ENCODE measurements at regions not wholly inside any gene's neighbourhood (a gene's known extent, or its start where the extent isn't known, plus 50 kb on each side); places are given as distances from the start of the nearest gene placed in this dataset.
"Not testable (repeated sequence)": the region's sequence is repeated elsewhere in the genome, so short reads cannot be mapped to it uniquely, and the experiment has no call there.

DNA sequence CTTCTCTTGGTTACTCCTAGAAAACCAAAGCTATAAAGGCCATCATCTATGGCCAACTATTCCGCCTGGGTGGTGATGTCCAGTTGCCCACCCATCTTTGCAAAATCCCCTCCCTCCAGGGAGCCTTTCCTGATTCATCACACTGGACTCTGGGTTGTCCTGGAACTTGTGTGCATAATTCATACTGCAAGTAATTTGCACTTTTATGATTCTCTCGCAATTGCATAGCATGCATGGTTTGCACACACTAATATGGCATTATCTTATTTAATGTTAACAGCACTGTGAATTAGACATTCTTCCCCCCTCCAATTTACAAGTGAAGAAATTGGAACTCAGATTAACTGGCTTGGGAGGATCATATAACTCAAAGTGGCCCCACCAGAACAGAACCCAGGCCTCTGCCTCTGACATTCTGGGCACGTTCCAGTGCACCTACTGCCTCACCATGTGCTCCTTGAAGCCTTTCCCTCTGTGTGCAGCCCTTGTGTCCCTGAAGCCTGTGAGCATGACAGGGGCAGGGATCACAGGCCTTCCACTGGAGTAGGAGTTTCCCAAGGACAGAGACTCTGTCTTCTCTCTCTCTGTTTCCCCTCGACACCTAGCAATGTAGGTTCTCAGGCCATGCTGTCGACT is 98.9 kb upstream of the IPO9 start:
- POLR2A ChIA-PET = no interaction called here
- H3K4me1 Mint-ChIP-seq = no peaks in the 10 kb centered on the region
- no peak overlapping the region for H3K4me3 Mint-ChIP-seq
- CTCF ChIA-PET = no interaction called here
- H3K36me3 Mint-ChIP-seq (ENCODE audit: low read depth) = no peaks in the 10 kb centered on the region
- no peak for DNase-seq
- peaks cover 7% of the 10 kb centered on the region for H3K27me3 Mint-ChIP-seq
- H3K9me3 Mint-ChIP-seq = no peaks in the 10 kb centered on the region
- H3K27ac Mint-ChIP-seq = no peak overlapping the region

DNA sequence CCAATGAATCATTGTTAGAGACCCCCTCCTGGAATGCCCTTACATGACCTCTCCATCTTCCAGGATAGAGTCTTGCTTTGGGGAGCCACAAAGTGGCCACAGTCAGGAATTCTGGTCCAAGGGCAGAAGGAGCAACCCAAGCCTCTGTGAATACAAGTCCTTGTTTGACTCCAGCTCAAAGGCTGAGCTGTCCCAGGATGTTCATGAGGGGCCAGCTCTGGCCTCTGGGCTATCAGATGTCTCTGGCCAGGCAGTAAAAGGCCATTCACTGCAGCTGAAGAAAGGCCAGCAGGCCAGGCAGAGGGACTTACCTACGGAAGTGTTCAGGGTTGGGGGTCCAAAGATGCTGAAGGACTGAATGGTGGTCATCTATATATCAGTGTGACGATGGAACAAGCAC is 98.3 kb upstream of the IPO9 start:
- no peak overlapping the region for H3K4me3 Mint-ChIP-seq
- DNase-seq = no peak
- POLR2A ChIA-PET = no interaction called here
- H3K27me3 Mint-ChIP-seq = peaks cover 9% of the 10 kb centered on the region
- CTCF ChIA-PET = no interaction called here
- no peaks in the 10 kb centered on the region for H3K4me1 Mint-ChIP-seq
- no peaks in the 10 kb centered on the region for H3K36me3 Mint-ChIP-seq (ENCODE audit: low read depth)
- no peaks in the 10 kb centered on the region for H3K9me3 Mint-ChIP-seq
- no peak overlapping the region for H3K27ac Mint-ChIP-seq

DNA sequence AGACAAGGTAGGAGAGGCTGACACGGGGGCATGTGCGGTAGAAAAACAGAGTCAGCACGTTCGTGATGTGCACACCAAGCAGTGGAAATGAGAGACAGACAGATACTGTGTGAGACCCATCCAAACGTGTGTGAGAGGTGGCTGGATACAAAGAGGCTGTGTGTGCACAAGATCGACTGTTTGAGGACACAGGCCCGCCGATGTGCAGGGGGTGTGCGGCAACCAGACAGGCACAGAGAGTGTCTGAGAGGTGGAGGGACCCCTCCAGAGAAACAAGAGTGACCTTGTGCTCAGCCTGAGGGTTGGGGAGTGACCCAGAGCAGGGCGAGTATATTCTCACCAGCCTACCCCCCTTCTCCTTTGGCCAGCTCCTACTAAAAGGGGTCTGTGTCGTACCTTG is 97.8 kb upstream of the IPO9 start:
- H3K4me3 Mint-ChIP-seq = no peak overlapping the region
- ChIA-PET POLR2A (no interaction called here), CTCF (interaction anchor here (1.1 kb wide), 2 partner anchors 22 to 296 kb away, joined by 3 to 5 read pairs; no protein-coding TSS in a partner anchor)
- H3K36me3 Mint-ChIP-seq (ENCODE audit: low read depth) = no peaks in the 10 kb centered on the region
- no peaks in the 10 kb centered on the region for H3K4me1 Mint-ChIP-seq
- DNase-seq = no peak
- no peak overlapping the region for H3K27ac Mint-ChIP-seq
- H3K9me3 Mint-ChIP-seq = no peaks in the 10 kb centered on the region
- peaks cover 9% of the 10 kb centered on the region for H3K27me3 Mint-ChIP-seq

DNA sequence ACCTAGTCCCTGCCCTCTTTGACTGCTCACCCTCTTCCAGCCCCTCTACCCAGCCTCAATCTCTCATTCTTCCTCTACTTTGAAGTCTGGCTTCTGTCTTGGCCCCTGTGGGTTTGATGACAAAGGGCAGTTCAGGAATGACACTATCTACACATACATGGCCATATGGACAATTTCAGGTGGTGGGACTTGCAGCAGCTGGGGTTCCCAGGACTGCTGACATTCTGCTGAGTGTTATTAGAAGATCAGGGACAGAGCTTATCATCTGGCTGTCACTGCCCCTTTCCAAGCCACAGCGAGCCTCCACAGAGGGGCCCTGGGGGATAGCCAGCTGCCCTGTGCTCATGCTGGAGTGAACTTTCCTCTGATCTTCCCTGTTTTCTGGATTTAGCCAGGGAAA is 97.4 kb upstream of the IPO9 start:
- ChIA-PET POLR2A (no interaction called here), CTCF (interaction anchor here (0.6 to 1.1 kb wide), 3 partner anchors 22 to 296 kb away, joined by 3 to 5 read pairs (median 3); no protein-coding TSS in a partner anchor)
- no peak overlapping the region for H3K27ac Mint-ChIP-seq
- H3K9me3 Mint-ChIP-seq = no peaks in the 10 kb centered on the region
- H3K4me3 Mint-ChIP-seq = no peak overlapping the region
- no peaks in the 10 kb centered on the region for H3K4me1 Mint-ChIP-seq
- H3K27me3 Mint-ChIP-seq = peaks cover 9% of the 10 kb centered on the region
- DNase-seq = no peak
- no peaks in the 10 kb centered on the region for H3K36me3 Mint-ChIP-seq (ENCODE audit: low read depth)

DNA sequence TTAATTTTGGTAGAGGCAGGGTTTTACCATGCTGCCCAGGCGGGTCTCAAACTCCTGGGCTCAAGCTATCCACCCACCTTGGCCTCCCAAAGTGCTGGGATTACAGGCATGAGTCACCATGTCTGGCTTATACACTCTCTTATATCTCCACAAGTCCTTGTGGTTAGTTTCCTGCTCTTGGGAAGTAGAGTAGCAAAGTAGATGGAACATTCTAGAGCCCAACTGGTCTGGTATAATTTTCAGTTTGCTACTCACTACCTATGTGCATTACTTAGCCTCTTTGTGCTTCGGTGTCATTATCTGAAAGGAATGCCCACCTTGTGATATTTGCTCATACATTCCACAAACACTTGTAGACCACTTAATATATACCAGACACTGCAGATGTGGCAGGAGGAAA is 96.6 kb upstream of the IPO9 start:
- H3K27ac Mint-ChIP-seq = no peak overlapping the region
- H3K4me3 Mint-ChIP-seq = no peak overlapping the region
- ChIA-PET CTCF (no interaction called here), POLR2A (no interaction called here)
- DNase-seq = no peak
- peaks cover 9% of the 10 kb centered on the region for H3K27me3 Mint-ChIP-seq
- no peaks in the 10 kb centered on the region for H3K9me3 Mint-ChIP-seq
- no peaks in the 10 kb centered on the region for H3K36me3 Mint-ChIP-seq (ENCODE audit: low read depth)
- no peaks in the 10 kb centered on the region for H3K4me1 Mint-ChIP-seq

- H3K27me3 Mint-ChIP-seq = peaks cover 24% of the 10 kb centered on the region
- H3K9me3 Mint-ChIP-seq; CTCF ChIA-PET; H3K27ac Mint-ChIP-seq; H3K4me3 Mint-ChIP-seq; POLR2A ChIA-PET; H3K4me1 Mint-ChIP-seq; H3K36me3 Mint-ChIP-seq (ENCODE audit: low read depth); DNase-seq: not testable (repeated sequence)
Observed at GRCh38 chr1:201734221-201734620, 94.7 kb upstream of the IPO9 start.

DNA sequence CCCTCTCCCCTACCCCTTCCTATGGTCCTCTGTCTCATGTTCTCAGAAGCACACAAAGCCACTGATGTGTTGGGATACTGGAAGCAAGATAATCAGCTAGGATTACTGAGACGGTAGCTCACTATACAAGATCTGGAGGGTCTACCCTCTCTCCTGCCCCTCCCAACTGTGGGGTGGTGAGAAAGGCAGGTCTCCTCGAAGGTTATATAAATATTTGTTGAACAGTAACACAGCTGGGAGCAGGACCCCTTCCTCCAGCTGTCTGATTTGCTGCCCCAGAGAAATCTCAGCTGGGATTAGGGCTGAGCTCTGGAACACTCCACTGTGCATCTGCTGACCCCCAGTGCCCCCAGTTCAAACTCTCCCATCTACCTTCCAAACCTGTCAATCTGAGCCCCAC is 94.2 kb upstream of the IPO9 start:
- ChIA-PET POLR2A (no interaction called here), CTCF (no interaction called here)
- no peak for DNase-seq
- no peak overlapping the region for H3K27ac Mint-ChIP-seq
- H3K36me3 Mint-ChIP-seq (ENCODE audit: low read depth) = no peaks in the 10 kb centered on the region
- peaks cover 2% of the 10 kb centered on the region for H3K4me1 Mint-ChIP-seq
- peaks cover 29% of the 10 kb centered on the region for H3K27me3 Mint-ChIP-seq
- H3K4me3 Mint-ChIP-seq = no peak overlapping the region
- no peaks in the 10 kb centered on the region for H3K9me3 Mint-ChIP-seq

GRCh38 chr1:201736707-201737320 is 92.1 kb upstream of the IPO9 start:
- H3K27me3 Mint-ChIP-seq = peaks cover 47% of the 10 kb centered on the region
- ChIA-PET POLR2A (no interaction called here), CTCF (interaction anchor here (0.7 kb wide), 1 partner anchor 45 kb away, joined by 3 read pairs; no protein-coding TSS in a partner anchor)
- H3K9me3 Mint-ChIP-seq = no peaks in the 10 kb centered on the region
- no peak overlapping the region for H3K27ac Mint-ChIP-seq
- no peak overlapping the region for H3K4me3 Mint-ChIP-seq
- peaks cover 12% of the 10 kb centered on the region for H3K4me1 Mint-ChIP-seq
- no peaks in the 10 kb centered on the region for H3K36me3 Mint-ChIP-seq (ENCODE audit: low read depth)
- no peak for DNase-seq

GRCh38 chr1:201737352-201738060 is 91.5 kb upstream of the IPO9 start:
- no peaks in the 10 kb centered on the region for H3K9me3 Mint-ChIP-seq
- DNase-seq = no peak
- H3K27me3 Mint-ChIP-seq = peaks cover 50% of the 10 kb centered on the region
- no peak overlapping the region for H3K4me3 Mint-ChIP-seq
- H3K27ac Mint-ChIP-seq = no peak overlapping the region
- H3K4me1 Mint-ChIP-seq = peaks cover 12% of the 10 kb centered on the region
- no peaks in the 10 kb centered on the region for H3K36me3 Mint-ChIP-seq (ENCODE audit: low read depth)
- POLR2A ChIA-PET = no interaction called here
- CTCF ChIA-PET = interaction anchor here (0.7 kb wide), 1 partner anchor 45 kb away, joined by 3 read pairs; no protein-coding TSS in a partner anchor

- H3K4me3 Mint-ChIP-seq = peak overlapping the region; percentile 72
- DNase-seq = no peak
- H3K27me3 Mint-ChIP-seq = peaks cover 52% of the 10 kb centered on the region
- no peaks in the 10 kb centered on the region for H3K9me3 Mint-ChIP-seq
- H3K4me1 Mint-ChIP-seq = peaks cover 12% of the 10 kb centered on the region
- CTCF ChIA-PET = no interaction called here
- POLR2A ChIA-PET = no interaction called here
- no peak overlapping the region for H3K27ac Mint-ChIP-seq
- H3K36me3 Mint-ChIP-seq (ENCODE audit: low read depth) = no peaks in the 10 kb centered on the region
Observed at GRCh38 chr1:201739080-201739479, 89.9 kb upstream of the IPO9 start.

DNA sequence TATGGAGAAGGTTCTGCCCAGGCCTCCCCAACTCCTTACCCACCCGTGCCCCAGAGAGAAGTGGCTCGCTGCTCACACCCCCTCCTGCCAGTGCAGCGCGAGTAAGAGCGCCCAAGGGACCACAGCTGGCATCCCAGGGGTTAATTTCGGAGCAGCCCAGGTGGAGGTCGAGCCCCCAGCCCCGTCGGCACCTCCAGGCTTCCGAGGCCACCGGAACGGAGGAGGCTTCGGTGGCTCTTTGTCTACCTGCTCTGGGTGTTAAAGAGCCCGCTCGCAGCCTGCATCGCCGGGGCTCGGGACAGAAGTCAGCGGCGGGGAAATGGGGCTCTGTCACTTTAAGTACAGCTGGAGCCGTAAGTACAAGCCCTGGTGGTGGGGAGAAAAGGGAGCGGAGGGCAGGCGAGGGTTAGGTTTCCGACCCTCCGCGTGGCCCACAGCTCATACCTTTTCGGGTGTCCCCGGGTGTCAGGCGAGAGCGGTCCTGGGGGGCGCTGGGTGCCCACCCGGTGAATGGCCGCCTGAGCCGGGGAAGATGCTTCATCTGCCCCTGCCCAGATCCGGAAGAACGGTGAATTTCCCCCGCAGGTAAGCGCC is 89.4 kb upstream of the IPO9 start:
- DNase-seq = peak; percentile 48
- ChIA-PET CTCF (no interaction called here), POLR2A (no interaction called here)
- H3K36me3 Mint-ChIP-seq (ENCODE audit: low read depth) = no peaks in the 10 kb centered on the region
- no peaks in the 10 kb centered on the region for H3K9me3 Mint-ChIP-seq
- peaks cover 12% of the 10 kb centered on the region for H3K4me1 Mint-ChIP-seq
- H3K27me3 Mint-ChIP-seq = peaks cover 54% of the 10 kb centered on the region
- peak overlapping the region; percentile 72 for H3K4me3 Mint-ChIP-seq
- no peak overlapping the region for H3K27ac Mint-ChIP-seq

- Mint-ChIP-seq H3K27ac (no peak overlapping the region), H3K36me3 (ENCODE audit: low read depth) (no peaks in the 10 kb centered on the region), H3K4me1 (peaks cover 12% of the 10 kb centered on the region), H3K27me3 (peaks cover 57% of the 10 kb centered on the region), H3K9me3 (no peaks in the 10 kb centered on the region), H3K4me3 (peak overlapping the region; percentile 72)
- DNase-seq = no peak
- POLR2A ChIA-PET = no interaction called here
- CTCF ChIA-PET = no interaction called here
Observed at GRCh38 chr1:201740086-201740541, 88.8 kb upstream of the IPO9 start.

- Mint-ChIP-seq H3K9me3 (no peaks in the 10 kb centered on the region), H3K4me3 (peak overlapping the region; percentile 72), H3K27ac (no peak overlapping the region), H3K27me3 (peaks cover 57% of the 10 kb centered on the region), H3K36me3 (ENCODE audit: low read depth) (no peaks in the 10 kb centered on the region), H3K4me1 (peaks cover 12% of the 10 kb centered on the region)
- CTCF ChIA-PET = no interaction called here
- POLR2A ChIA-PET = no interaction called here
- DNase-seq = no peak
Observed at GRCh38 chr1:201740670-201741111, 88.3 kb upstream of the IPO9 start.
